Umbilical cord (tissue), 1 donor: ENCODE measurements at regions not wholly inside any gene's neighbourhood (a gene's known extent, or its start where the extent isn't known, plus 50 kb on each side); places are given as distances from the start of the nearest gene placed in this dataset.

Source experiments
- DNase-seq: peaks from one replicate; pipeline ENCODE4 v3.0.0-alpha.2; 2015; ENCODE audit warnings: low spot score

DNA sequence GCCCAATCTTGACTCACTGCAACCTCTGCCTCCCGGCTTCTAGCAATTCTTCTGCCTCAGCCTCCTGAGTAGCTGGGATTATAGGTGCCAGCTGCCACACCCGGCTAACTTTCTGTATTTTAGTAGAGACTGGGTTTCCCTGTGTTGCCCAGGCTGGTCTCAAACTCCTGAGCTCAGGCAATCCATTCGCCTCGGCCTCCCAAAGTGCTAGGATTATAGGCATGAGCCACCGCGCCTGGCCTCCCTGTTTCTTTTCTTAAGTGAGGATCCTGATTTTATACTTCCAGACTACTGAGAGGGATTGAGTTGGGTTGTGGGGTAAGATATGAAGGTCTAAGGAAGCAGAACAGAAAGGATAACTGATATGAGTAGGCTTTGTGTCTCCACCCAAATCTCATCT lies 106.8 kb downstream of the CNTN3 start:
- peak; percentile 46 for DNase-seq

DNA sequence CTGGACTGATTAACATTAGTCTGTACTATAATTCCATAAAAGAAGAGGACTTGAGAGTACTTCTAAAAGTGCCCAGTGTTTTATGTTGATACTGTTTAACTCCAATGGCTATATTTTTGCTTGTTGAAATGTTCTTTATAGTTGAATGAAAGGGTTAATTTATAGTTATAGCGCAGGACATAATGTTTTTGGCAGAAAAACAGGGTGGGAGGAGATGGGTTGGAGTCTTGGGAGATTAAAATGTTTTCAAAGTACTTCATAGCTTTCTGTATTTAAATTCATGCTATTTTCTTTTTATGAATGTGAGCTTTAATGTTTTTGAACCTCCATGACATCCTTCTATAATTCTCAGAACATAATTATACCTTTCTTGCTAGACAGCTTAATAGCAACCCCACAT lies 108.2 kb downstream of the CNTN3 start:
- DNase-seq, result no peak

DNA sequence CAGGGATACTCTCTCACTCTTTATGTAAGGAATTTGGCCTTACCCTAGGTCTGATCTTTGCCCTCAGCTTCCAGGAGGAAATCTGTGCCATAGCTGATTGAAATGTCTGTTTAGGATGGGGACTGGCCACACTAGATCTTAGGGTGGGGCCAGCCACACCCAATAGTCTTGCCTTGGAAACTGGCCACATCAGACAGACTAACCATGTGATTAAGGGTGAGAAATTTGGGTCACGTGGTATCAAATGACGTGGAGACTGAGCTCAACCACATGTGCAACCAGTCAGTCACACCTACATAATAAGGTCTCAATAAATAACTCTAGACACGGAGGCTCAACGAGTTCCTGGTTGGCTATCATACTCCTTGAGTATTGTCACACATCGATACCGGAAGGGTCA lies 113.5 kb downstream of the CNTN3 start:
- no peak for DNase-seq

DNA sequence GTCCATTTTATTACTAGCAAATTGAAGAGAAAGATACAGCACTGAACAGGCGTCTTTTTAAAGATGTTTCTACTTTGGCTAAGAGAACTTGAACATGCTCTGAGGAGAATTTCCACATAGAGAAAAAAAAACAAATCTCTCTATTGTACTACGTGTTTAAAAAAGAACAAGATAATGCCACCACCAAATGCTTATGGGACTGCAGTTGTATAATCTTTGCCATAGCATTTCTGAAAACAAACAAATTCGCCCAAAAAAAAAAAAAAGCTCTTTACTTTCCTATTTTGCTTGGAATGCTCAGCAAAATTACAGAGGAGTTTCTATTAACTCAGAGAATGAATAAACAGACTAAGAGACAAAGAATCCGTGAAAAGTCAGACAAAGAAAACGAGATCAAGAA lies 114.2 kb downstream of the CNTN3 start:
- DNase-seq, result no peak

DNA sequence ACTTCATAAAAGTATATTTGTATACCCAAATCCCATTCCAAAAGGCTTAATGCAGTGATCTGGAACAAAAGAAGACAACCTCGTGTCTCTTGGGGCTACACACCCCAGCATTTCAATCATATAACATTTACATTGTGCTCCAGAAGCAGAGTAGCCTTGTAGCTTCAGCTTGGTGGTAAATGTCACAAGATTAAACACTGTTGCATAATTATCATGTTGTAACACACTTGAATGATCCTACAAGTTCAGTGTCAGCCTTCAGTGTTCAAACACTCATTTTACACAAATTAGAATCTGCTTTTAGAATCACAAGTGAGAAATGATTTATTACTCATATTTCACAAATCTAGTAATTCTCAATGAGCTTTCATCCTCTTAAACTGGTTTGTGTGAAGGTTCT lies 122.6 kb downstream of the CNTN3 start:
- no peak for DNase-seq

DNA sequence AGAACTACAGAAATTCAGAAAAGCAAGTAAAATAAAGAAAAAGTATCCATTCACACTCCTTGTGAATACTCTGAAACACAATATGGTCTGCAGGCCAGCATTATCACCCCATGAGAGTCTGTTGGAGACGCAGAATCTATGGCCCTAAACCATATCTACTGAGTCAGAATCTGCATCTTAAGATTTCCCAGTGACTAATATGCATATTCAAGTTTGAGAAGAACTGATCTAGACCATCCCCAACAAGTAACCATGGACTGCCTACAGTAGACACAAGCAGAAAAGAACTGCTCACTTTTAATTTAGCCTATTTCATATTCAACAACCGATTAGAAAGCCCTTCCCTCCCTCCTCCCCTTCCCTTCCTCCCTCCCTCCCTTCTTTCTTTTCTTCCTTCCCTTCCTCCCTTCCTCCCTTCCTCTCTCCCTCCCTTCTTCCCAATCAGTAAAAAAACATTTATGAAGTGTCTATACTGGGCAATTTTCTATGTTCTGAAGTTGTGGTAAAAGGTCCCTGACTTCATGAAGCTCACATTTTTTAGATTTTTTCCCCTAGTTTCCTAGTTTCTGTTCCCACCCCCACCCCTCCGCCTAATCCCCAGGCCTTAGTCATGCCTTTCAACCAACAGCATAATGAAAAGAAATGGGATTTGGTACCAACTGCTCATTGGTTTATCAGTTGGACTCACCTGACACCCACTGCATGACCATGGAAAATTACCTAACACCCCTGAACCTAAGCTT lies 125.2 kb downstream of the CNTN3 start:
- DNase-seq, result no peak

DNA sequence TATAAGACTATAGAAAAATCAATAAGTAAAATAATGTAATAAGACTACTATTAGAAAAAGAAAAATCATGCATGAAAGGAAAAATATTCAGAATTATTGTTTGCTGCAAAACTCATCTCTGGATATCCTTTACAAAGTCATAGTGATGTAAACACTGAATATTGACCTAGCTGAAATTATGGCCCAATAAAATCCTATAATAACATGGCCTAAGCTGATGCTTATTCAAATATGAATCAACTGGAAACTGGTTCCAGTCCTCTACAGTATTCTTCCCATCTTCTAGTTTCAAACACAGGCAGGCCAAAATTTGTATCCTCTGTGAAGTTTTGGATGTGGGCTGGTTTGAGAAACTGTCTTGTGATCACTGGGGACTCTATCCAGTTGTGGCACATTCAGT lies 134.5 kb downstream of the CNTN3 start:
- DNase-seq, result no peak

DNA sequence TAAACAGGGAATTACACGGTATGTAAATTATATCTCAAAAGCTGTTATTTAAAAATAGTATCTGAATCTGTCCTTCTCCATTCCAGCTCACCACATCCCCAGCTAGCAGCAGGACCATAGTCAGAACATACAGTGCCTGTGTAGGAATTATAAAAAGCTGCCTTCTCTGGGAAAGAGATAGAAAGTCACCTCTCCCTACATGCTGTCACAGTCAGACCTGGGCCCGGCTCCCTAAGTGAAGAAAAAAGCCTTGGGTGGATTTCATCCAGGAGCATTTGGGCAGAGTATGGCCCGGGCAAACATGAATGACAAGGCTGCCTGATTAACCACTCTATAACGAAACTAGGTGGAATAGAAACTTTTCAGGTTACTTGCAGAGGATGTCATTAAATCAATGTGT lies 144.1 kb downstream of the CNTN3 start:
- DNase-seq, result no peak

DNA sequence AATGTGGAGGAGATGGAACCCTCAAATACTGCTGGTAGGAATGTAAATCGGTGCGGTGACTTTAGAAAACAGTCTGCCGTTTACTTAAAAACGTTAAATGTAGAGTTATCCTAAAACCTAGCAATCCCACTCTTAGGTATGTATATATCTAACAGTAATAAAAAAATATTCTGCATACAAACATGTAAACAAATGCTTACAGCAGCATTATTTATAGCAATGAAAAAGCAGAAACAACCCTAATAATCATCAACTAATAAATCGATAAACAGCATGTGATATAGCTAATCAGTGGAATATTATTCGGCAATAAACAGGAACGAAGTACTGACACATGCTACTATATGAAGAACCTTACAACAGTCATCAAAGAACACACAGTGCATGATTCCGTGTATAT lies 144.7 kb downstream of the CNTN3 start:
- DNase-seq, result no peak

DNA sequence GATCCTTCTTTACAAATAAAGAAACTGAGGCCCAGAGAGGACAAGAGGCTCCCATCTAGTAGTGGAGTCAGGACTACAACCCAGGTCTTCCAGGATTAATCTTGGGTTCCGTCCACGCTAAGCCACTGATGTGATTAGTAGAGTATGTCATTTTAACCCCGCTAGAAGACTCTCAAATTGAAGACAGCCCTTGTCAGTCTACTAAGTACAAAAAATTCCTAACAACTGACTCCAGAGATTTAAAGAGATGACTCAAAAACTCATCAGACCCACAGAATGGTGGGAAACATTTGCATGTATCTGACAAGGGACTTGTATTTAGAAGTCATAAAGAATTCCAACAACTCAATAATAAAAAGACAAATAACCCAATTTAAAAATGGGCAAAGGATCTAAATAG lies 145.3 kb downstream of the CNTN3 start:
- DNase-seq, result no peak

DNA sequence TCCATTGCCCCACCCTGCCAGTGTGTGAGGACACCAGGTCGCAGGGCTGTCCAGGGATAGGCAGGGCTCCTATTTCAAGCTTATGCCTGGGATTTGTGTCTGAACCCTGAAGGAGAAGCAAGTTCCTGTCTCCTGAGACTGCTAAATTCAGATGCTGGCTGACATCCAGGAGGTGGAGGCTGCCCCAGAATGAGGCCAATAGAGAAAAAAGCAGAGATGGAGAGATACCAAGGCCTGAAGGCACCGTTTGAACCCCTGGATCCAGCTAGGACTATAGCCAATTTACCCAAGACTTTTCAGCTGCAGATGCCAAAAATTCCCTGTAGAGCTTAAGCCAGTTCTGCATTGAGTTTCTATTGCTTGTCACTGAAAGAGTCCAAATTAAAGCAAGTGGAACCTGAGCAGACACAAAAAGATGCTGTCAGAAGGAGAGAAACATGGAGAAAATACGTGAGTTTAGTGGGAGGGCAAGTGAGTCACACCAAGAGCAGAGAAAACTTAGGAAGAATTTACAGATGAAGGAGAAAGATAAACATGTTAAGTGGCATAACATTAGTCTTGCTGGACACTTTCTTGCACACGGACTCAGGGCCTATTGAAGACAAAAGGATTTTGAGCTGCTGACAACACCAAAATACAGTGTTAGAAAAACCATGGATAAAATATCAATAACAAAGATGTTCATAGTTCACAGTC lies 148.6 kb downstream of the CNTN3 start:
- DNase-seq, result peak; percentile 30

DNA sequence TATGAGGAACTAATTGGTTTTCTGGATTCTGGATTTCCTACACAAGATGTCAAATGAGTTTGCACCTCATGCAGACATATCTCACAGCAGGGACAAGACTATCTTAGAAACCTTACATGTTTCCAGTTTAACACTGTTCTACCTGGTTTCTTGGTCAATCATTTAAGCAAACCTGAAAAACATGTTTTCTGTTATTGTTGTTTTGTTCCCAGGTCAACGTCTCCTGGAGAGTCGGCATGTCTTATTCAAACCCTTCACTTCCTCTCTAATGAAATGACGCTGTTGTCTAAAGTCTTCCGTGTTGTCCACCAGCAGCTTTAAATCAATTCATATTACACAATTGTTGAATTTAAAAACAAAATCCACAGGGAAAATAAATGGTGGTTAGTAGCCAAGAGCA lies 150.9 kb downstream of the CNTN3 start:
- DNase-seq, result no peak

DNA sequence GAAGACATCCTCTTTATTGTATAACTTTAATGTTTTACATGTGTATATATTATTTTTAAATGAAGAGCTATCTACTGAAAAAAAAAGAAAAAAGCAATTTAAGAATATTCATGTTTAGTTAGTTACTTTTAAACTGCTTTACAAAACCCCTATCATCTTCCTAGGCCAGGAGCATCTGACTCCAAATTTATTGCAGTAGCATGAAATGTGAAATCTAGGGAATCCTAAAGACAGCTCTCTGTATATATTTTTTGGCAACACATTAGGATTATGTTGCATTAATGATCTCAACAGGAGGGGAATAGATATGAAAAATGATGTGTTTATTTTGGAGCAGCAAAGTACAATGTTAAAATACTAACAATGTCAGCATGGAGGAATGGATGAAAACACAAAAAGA lies 158.3 kb downstream of the CNTN3 start:
- DNase-seq, result no peak

DNA sequence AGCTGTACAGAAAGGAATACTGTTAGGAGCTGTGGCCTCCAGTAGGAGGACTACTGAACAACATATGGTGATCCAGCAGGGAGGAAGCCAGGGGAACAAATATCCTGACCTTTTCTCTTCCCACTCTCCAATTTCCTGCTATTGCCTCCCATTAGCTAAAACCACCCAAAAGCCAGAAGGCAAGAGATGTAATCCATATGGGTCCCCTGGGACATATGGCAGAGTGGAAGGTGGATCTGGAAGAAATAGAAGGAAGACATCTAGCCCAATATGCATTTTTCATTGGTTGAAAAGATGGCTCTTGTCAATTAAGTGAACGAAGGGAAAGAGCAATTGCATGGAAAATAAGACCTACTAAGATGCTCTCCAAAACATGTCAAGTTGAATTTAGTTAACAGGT lies 167.2 kb downstream of the CNTN3 start:
- no peak for DNase-seq

DNA sequence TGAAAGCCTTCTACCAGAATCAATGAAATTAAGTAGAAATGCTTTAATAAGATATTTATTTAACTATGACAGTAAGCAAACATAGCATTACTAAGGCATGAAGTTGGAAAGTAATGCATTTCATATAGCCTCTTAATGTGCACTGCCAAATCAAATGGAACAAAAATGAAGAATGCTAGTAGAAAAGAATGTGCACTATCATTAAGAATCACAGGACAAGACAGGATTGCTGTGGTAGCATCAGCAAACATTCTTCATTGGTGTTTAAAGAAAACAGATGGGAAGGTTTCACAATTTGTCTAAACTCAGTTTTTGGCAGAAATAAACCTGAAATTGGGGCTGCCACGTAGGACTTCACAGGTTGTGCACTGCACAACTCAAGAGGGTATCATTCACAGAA lies 168.9 kb downstream of the CNTN3 start:
- no peak for DNase-seq

DNA sequence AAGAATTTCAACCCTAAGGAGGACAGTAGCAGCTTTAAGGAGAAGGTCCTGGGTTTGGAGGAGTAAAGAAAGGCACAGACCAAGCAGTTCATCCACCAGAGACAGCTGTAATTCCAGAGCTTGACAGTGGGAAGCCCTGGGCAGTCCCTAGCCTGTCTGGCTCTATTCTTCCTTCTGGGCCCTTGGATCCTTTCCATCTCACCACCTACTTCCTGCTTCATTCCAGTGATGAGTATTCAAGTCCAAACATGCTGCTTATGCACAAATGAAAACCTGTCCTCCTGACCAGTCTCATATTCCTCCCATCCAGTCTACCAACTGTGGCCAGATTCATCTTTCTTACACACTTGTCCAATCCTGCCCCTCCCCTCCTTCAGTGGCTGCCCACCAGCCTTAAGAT lies 171.4 kb downstream of the CNTN3 start:
- no peak for DNase-seq

DNA sequence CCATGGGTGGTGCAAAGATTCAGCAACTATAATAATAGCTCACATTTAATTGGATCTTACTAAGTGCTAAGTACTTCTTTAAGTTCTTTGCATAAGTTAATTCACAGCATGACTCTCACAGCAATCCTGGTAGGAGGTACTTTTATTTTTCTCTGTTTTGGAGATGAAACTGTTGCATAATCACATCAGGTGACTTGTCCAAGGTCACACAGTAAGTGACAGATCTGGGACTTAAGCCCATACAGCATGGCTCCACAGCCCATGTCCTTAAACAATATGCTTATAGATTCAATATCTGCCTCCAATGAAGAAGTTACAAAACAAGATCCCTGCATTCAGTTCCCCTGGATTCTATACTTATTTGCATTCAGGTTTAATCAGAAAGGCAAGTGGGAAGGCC lies 171.8 kb downstream of the CNTN3 start:
- no peak for DNase-seq

DNA sequence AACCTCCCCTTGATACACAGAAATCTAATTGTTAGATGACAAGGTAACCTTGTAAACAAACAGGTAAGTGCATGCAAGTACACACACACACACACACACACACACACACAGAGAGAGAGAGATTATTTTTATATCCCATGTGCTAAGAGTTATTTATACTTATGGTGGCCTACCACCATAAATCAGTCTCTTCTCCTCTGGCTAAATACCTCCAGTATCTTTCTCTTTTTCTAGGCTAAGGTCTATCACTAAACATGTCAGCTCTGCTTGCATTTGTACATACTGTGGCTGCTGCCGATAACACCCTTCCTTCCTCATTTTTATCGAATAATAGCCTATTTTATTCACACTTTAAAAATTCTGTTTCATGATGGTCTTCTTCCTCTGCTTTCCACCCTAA lies 172.4 kb downstream of the CNTN3 start:
- no peak for DNase-seq

DNA sequence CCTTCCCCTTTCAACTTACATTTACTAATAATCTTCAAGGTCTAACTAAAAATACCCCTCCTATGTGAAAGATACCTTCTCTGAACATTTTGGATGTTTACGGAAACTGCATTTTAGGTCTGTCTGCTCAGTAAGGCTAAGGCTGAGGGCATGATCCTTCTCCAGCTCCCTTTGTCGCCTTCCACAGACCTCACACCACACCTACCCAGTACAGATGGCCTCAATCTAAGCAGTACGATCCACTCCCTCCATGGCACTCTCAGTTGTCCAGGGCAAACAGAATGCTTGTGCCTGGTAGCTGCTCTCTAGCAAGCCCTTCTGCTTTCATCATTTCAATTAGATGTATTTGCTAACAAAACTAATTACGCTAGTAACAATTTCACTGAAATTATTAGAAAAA lies 178.3 kb downstream of the CNTN3 start:
- DNase-seq, result no peak

DNA sequence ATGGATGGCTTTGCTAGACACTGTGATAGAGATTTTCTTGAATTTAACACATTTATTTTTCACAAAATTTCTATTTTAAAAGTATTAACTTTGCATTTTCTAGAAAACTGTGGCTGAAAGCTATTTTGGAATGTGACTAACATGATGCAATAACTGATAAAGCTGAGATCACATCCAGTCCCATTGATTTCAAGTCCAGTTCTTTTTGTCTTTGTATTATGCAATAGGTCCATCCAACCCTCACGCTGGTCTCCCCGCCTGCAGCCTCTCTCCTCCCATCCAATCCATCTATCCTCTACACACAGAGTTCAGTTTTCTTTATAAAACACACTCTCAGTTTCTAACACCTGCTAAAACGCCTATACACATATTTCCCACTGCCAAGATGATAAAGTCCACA lies 178.8 kb downstream of the CNTN3 start:
- no peak for DNase-seq

DNA sequence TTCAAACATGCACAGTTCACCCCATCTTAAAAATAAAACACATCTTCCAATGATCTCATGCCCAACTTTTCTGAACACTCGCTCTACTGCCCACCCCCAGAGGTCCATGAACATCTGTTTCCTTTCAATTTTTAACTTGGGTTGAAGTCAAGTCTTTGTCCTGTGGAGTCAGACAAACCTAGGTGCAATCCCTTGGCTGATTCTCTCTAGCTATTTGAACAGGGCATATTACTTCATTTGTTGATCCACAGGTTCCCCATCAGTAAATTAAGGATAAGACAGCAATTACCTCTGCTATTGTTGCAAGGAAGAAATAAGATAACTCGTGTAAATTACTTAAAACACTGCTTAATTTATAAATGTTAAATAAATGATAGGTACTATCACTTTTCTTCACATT lies 180.1 kb downstream of the CNTN3 start:
- DNase-seq, result no peak

DNA sequence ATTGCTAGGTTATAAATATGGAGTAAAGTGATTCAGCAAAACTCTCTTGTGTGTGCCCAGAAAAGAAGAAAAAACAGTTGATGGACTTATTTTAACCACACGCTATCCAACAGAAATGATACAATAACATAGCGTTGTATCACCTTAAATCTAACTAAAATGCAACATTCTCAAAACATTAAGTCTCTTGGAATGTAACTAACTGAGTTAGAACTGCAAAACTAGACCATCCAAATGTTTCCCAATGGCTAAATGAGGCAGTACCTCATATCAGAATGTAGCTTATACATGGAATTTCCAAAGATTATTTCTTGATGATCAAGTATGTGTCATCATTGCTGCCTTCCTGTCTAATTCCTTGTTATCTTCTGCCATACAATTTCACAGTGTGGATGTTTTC lies 187.9 kb downstream of the CNTN3 start:
- no peak for DNase-seq

DNA sequence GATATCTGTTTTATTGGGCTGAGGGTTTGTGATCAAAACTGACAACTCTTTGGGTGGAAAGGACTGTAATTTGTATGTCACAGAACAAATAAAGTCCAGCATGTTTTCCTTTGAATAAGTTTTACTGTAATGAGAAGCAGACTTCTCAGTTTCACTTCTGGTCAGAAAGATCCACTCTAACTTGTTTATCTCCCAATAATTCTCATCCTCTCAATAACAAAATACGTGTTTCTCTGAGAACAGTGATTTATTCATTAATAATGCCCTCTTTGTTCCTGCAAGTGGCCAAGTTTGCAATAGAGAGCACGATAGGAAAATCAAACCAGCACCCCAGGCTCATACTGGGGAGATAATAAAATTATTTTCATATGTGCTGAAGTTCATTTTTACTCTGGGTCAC lies 190.6 kb downstream of the CNTN3 start:
- no peak for DNase-seq
